Renal pelvis (tissue), 1 donor: ENCODE measurements at regions not wholly inside any gene's neighbourhood (a gene's known extent, or its start where the extent isn't known, plus 50 kb on each side); places are given as distances from the start of the nearest gene placed in this dataset.

Source experiments
- DNase-seq: peaks from one replicate; pipeline ENCODE4 v3.0.0-alpha.2; 2013

- no peak for DNase-seq
Measured at GRCh38 chr6:81694855-81695254, 57.6 kb downstream of the TENT5A start.

- DNase-seq: no peak
Measured at GRCh38 chr6:81694207-81694606, 58.3 kb downstream of the TENT5A start.

GRCh38 chr6:81693266-81693665, 59.2 kb downstream of the TENT5A start:
- DNase-seq: no peak

GRCh38 chr6:81690073-81690472, 62.4 kb downstream of the TENT5A start:
- no peak for DNase-seq

GRCh38 chr6:81689580-81689979, 62.9 kb downstream of the TENT5A start:
- no peak for DNase-seq

GRCh38 chr6:81683912-81684311, 68.6 kb downstream of the TENT5A start:
- DNase-seq: no peak

GRCh38 chr6:81682858-81683620, 69.4 kb downstream of the TENT5A start:
- no peak for DNase-seq

- DNase-seq: no peak
Measured at GRCh38 chr6:81682235-81682795, 70.2 kb downstream of the TENT5A start.

GRCh38 chr6:81669445-81669844, 83.0 kb downstream of the TENT5A start:
- DNase-seq: no peak

GRCh38 chr6:81668615-81669047, 83.8 kb downstream of the TENT5A start:
- DNase-seq: no peak

- DNase-seq: no peak
Measured at GRCh38 chr6:81666481-81666880, 86.0 kb downstream of the TENT5A start.

GRCh38 chr6:81656231-81656630, 96.2 kb downstream of the TENT5A start:
- no peak for DNase-seq

GRCh38 chr6:81655696-81656095, 96.8 kb downstream of the TENT5A start:
- no peak for DNase-seq

- no peak for DNase-seq
Measured at GRCh38 chr6:81648502-81648901, 104.0 kb downstream of the TENT5A start.

GRCh38 chr6:81643156-81643555, 109.3 kb downstream of the TENT5A start:
- no peak for DNase-seq

- no peak for DNase-seq
Measured at GRCh38 chr6:81640891-81641290, 111.6 kb downstream of the TENT5A start.

GRCh38 chr6:81640126-81640525, 112.4 kb downstream of the TENT5A start:
- DNase-seq: no peak

- no peak for DNase-seq
Measured at GRCh38 chr6:81638366-81638765, 114.1 kb downstream of the TENT5A start.

- DNase-seq: no peak
Measured at GRCh38 chr6:81636930-81637568, 115.4 kb downstream of the TENT5A start.

GRCh38 chr6:81634155-81634880, 118.2 kb downstream of the TENT5A start:
- no peak for DNase-seq

- no peak for DNase-seq
Measured at GRCh38 chr6:81633391-81633790, 119.1 kb downstream of the TENT5A start.

- no peak for DNase-seq
Measured at GRCh38 chr6:81630719-81631118, 121.8 kb downstream of the TENT5A start.

GRCh38 chr6:81625216-81625615, 127.3 kb downstream of the TENT5A start:
- DNase-seq: no peak
